GM18507 (cell line): ENCODE measurements at regions not wholly inside any gene's neighbourhood (a gene's known extent, or its start where the extent isn't known, plus 50 kb on each side); places are given as distances from the start of the nearest gene placed in this dataset.
"Not testable (repeated sequence)": the region's sequence is repeated elsewhere in the genome, so short reads cannot be mapped to it uniquely, and the experiment has no call there.

Experiments
- DNase-seq: peaks from one replicate; pipeline ENCODE4 v3.0.0; 2011; ENCODE audit warnings: low read depth; ENCODE audit not compliant: insufficient read length; ENCODE audit errors: extremely low spot score
- FAIRE-seq: peaks from 2 replicates; lab custom pipeline; 2011; peaks lifted over from hg19 to GRCh38; lab: Jason Lieb, UNC

GRCh38 chr3:140856905-140857304 is 84.7 kb upstream of the SLC25A36 start:
- DNase-seq: no peak
- no peak for FAIRE-seq

- DNase-seq: no peak
- no peak for FAIRE-seq
Observed at GRCh38 chr3:140857993-140858392, 83.6 kb upstream of the SLC25A36 start.

GRCh38 chr3:140859592-140860336 is 81.9 kb upstream of the SLC25A36 start:
- peak; percentile 66 for FAIRE-seq
- DNase-seq: no peak

- DNase-seq (peak; percentile 25), FAIRE-seq (peak; percentile 69)
Observed at GRCh38 chr3:140863580-140864009, 78.0 kb upstream of the SLC25A36 start.

GRCh38 chr3:140870351-140870750 is 71.3 kb upstream of the SLC25A36 start:
- FAIRE-seq (no peak), DNase-seq (no peak)

- DNase-seq (no peak), FAIRE-seq (no peak)
Observed at GRCh38 chr3:140871022-140871421, 70.6 kb upstream of the SLC25A36 start.

- not testable (repeated sequence) for DNase-seq, FAIRE-seq
Observed at GRCh38 chr3:140872165-140872564, 69.5 kb upstream of the SLC25A36 start.

GRCh38 chr3:140883428-140884040 is 58.1 kb upstream of the SLC25A36 start:
- FAIRE-seq: no peak
- DNase-seq: no peak

GRCh38 chr3:140885697-140886096 is 55.9 kb upstream of the SLC25A36 start:
- FAIRE-seq, DNase-seq: not testable (repeated sequence)
